ENCODE measurements at regions not wholly inside any gene's neighbourhood (a gene's known extent, or its start where the extent isn't known, plus 50 kb on each side); places are given as distances from the start of the nearest gene placed in this dataset.

DNA sequence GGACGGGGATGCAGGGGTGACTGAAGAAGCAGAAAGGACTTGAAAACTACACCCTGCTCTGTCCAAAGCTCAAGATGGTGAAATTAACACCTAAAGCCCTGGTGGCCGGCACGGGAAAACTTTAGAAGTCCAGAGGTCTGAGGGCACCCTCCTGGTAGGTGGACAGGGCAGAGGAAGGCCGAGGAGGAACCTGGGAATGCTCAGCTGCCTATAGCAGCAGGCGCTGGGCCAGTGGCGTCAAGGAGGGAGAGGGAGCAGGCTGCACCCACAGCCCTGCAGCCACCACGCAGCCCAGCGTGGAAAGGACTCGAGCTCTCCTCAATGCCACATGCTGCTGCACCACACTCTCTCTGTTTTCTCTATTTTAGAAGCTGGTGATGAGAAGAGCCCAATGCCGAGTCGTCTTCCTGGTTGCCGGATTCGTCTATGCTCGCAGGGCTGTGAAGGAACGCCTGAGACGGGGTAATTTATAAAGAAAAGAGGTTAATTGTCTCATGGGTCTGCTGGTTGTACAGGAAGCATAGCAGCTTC lies 248.3 kb upstream of the AFDN start:
- TF ChIP-seq, protein P1, sequence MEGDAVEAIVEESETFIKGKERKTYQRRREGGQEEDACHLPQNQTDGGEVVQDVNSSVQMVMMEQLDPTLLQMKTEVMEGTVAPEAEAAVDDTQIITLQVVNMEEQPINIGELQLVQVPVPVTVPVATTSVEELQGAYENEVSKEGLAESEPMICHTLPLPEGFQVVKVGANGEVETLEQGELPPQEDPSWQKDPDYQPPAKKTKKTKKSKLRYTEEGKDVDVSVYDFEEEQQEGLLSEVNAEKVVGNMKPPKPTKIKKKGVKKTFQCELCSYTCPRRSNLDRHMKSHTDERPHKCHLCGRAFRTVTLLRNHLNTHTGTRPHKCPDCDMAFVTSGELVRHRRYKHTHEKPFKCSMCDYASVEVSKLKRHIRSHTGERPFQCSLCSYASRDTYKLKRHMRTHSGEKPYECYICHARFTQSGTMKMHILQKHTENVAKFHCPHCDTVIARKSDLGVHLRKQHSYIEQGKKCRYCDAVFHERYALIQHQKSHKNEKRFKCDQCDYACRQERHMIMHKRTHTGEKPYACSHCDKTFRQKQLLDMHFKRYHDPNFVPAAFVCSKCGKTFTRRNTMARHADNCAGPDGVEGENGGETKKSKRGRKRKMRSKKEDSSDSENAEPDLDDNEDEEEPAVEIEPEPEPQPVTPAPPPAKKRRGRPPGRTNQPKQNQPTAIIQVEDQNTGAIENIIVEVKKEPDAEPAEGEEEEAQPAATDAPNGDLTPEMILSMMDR (IDR thresholded peaks at IDR 0.05): no peak
- TF ChIP-seq POLR2A (IDR thresholded peaks at IDR 0.05): no peak

Data from lower leg skin (tissue), 3 donors.